OCI-LY1 (cell line): ENCODE measurements at regions not wholly inside any gene's neighbourhood (a gene's known extent, or its start where the extent isn't known, plus 50 kb on each side); places are given as distances from the start of the nearest gene placed in this dataset.

Experiments
- EZH2 ChIP-seq: fragments of 200-600 bp; sonication (generic), shearing (Covaris generic); IDR thresholded peaks from 2 replicates; pipeline ENCODE4 v1.8.0; 2017; ENCODE audit warnings: borderline replicate concordance, mixed run types, mild to moderate bottlenecking, antibody characterized with exemption, low read length, moderate library complexity, mixed read lengths
- TF ChIP-seq, protein P1 (sequence below): fragments of 200-600 bp; sonication (generic), shearing (Covaris generic); IDR thresholded peaks from 2 replicates; pipeline ENCODE4 v1.5.1; 2017; ENCODE audit warnings: mild to moderate bottlenecking, antibody characterized with exemption, low read length, moderate library complexity, mixed read lengths

DNA sequence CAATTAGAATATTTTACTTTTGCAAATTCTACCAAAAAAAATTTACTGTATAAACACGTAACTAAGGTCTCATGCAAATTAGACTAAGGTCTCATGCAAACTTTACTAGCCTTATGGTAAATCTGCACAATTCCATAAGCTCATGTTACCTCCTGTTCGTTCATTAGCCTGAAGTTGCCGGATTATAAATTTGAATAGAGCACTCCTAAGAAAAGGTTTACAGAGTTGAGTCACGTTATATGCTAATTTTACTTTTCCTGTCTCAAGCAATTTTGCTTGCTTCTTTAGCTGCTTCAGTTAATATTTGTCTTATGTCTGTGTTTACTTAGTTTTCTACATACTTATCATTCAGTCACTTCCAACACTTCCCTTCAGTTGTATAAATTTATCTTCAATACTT, 1434.0 kb upstream of the EYS start:
- TF ChIP-seq, protein P1, sequence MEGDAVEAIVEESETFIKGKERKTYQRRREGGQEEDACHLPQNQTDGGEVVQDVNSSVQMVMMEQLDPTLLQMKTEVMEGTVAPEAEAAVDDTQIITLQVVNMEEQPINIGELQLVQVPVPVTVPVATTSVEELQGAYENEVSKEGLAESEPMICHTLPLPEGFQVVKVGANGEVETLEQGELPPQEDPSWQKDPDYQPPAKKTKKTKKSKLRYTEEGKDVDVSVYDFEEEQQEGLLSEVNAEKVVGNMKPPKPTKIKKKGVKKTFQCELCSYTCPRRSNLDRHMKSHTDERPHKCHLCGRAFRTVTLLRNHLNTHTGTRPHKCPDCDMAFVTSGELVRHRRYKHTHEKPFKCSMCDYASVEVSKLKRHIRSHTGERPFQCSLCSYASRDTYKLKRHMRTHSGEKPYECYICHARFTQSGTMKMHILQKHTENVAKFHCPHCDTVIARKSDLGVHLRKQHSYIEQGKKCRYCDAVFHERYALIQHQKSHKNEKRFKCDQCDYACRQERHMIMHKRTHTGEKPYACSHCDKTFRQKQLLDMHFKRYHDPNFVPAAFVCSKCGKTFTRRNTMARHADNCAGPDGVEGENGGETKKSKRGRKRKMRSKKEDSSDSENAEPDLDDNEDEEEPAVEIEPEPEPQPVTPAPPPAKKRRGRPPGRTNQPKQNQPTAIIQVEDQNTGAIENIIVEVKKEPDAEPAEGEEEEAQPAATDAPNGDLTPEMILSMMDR, result no peak
- TF ChIP-seq EZH2, result no peak
